HepG2 (cell line): ENCODE measurements at regions not wholly inside any gene's neighbourhood (a gene's known extent, or its start where the extent isn't known, plus 50 kb on each side); places are given as distances from the start of the nearest gene placed in this dataset.

Experiments used
- ATAC-seq: fragments of 200-7000 bp; cut with Tn5 transposase; 3 replicates; pipeline ENCODE4 v1.9.1; 2020; ENCODE audit warnings: mild to moderate bottlenecking, moderate library complexity
- BruUV-seq: library from RNA; stranded (reverse); fragments of 400-500 nt; replicated peaks from 2 replicates; lab custom pipeline; 2021; lab: Mats Ljungman, UMichigan
- CTCF ChIA-PET: fragments of 300-600 bp; formaldehyde crosslinking; extraction: SDS; loops from one replicate; lab custom pipeline; 2021; ENCODE audit warnings: low total read pairs, inconsistent platforms, low intra/inter-chr PET ratio; lab: Yijun Ruan, JAX
- POLR2A ChIA-PET: fragments of 350-600 bp; sonication (Branson Sonifier 250); formaldehyde crosslinking; loops from one replicate; lab custom pipeline; 2020; ENCODE audit warnings: antibody characterized with exemption, inconsistent platforms; lab: Yijun Ruan, JAX
- DNase-seq: peaks from one replicate; pipeline ENCODE4 v3.0.0-alpha.2; 2015; ENCODE audit warnings: low spot score
- FAIRE-seq: peaks from 3 replicates; lab custom pipeline; 2011; peaks lifted over from hg19 to GRCh38; lab: Jason Lieb, UNC
- H2AFZ ChIP-seq: one replicate; pipeline ENCODE4 v1.6.1; 2011; ENCODE audit warnings: low read length, inconsistent platforms
- H3K27ac ChIP-seq: fragments of 300-600 bp; 3 replicates; pipeline ENCODE4 v1.8.0; 2011; ENCODE audit warnings: mixed run types, mild to moderate bottlenecking, mixed read lengths, low read length, inconsistent platforms; ENCODE audit not compliant: insufficient read depth; ENCODE audit errors: extremely low read length
- H3K27me3 ChIP-seq, 2 experiments: fragments of 200-600 bp in 1 of 2; 2 replicates in 1 of 2; 3 replicates in 1 of 2; pipeline versions ENCODE4 v1.6.0 to v1.8.0; 2011; ENCODE audit warnings: low read length in 2 of 2, mild to moderate bottlenecking in 2 of 2, moderate library complexity in 2 of 2, inconsistent platforms in 1 of 2; ENCODE audit not compliant: insufficient read depth in 2 of 2, control insufficient read depth in 1 of 2
- H3K36me3 ChIP-seq, 2 experiments: fragments of 200-600 bp in 1 of 2; replicated peaks in 1 of 2; 2 replicates in 1 of 2; 3 replicates in 1 of 2; pipeline versions ENCODE4 v1.5.1 to v1.8.0; 2011; ENCODE audit warnings: low read length in 2 of 2, inconsistent platforms in 1 of 2; ENCODE audit not compliant: insufficient read depth in 2 of 2, control insufficient read depth in 1 of 2
- H3K4me1 ChIP-seq: 2 replicates; pipeline ENCODE4 v1.5.1; 2012; ENCODE audit warnings: low read length, inconsistent platforms; ENCODE audit not compliant: insufficient read depth
- H3K4me2 ChIP-seq: 2 replicates; pipeline ENCODE4 v1.6.0; 2011; ENCODE audit warnings: low read depth, low read length, inconsistent platforms
- H3K4me3 ChIP-seq, 3 experiments: fragments of 200-600 bp in 1 of 3; sonication (generic), shearing (Covaris generic) in 1 of 3; replicated peaks in 1 of 3; 2 replicates each; pipeline ENCODE4 v1.5.1; 2011 to 2016; ENCODE audit warnings: low read length in 3 of 3, inconsistent platforms in 2 of 3, low read depth in 2 of 3, mild to moderate bottlenecking in 2 of 3, control low read depth in 1 of 3, mixed read lengths in 1 of 3; ENCODE audit not compliant: insufficient read depth in 1 of 3
- H3K79me2 ChIP-seq: one replicate; pipeline ENCODE4 v1.6.1; 2011; ENCODE audit warnings: low read length, inconsistent platforms; ENCODE audit not compliant: insufficient read depth
- H3K9ac ChIP-seq: 2 replicates; pipeline ENCODE4 v1.6.0; 2011; ENCODE audit warnings: mild to moderate bottlenecking, low read depth, low read length, inconsistent platforms; ENCODE audit not compliant: insufficient read depth
- H3K9me3 ChIP-seq: 2 replicates; pipeline ENCODE4 v1.5.1; 2012; ENCODE audit warnings: mild to moderate bottlenecking, low read length
- H4K20me1 ChIP-seq: 2 replicates; pipeline ENCODE4 v1.6.0; 2011; ENCODE audit warnings: inconsistent platforms, mild to moderate bottlenecking, low read length, moderate library complexity; ENCODE audit not compliant: insufficient read depth
- CC2D1A ChIP-seq: sonication (generic); formaldehyde crosslinking; IDR thresholded peaks from 2 replicates; pipeline ENCODE4 v1.8.1; 2023; ENCODE audit warnings: mild to moderate bottlenecking, missing genetic modification reagents
- CCDC6 ChIP-seq: sonication (generic); formaldehyde crosslinking; IDR thresholded peaks from 2 replicates; pipeline ENCODE4 v1.8.1; 2022; ENCODE audit warnings: mild to moderate bottlenecking, missing genetic modification reagents, moderate library complexity
- HDAC1 ChIP-seq: sonication (generic); formaldehyde crosslinking; IDR thresholded peaks from 2 replicates; pipeline ENCODE4 v1.5.1; 2020; ENCODE audit warnings: mild to moderate bottlenecking, missing genetic modification reagents
- NFYB ChIP-seq: sonication (generic); formaldehyde crosslinking; IDR thresholded peaks from 2 replicates; pipeline ENCODE4 v1.4.0; 2020; ENCODE audit warnings: missing genetic modification reagents
- RARG ChIP-seq: sonication (generic); formaldehyde crosslinking; IDR thresholded peaks from 2 replicates; pipeline ENCODE4 v1.4.0; 2020; ENCODE audit warnings: low read depth, mild to moderate bottlenecking, missing genetic modification reagents
- RXRB ChIP-seq: IDR thresholded peaks from 2 replicates; pipeline ENCODE4 v1.6.1; 2016; ENCODE audit warnings: borderline replicate concordance, missing genetic modification reagents, missing compliant biosample characterization
- THAP11 ChIP-seq: IDR thresholded peaks from 2 replicates; pipeline ENCODE4 v1.6.1; 2016; ENCODE audit warnings: missing biosample characterization, missing genetic modification reagents
- WIZ ChIP-seq: sonication (generic); formaldehyde crosslinking; IDR thresholded peaks from 2 replicates; pipeline ENCODE4 v1.5.1; 2020; ENCODE audit warnings: mild to moderate bottlenecking, missing genetic modification reagents
- ZBTB33 ChIP-seq: sonication (generic); formaldehyde crosslinking; IDR thresholded peaks from 2 replicates; pipeline ENCODE4 v1.4.0; 2020; ENCODE audit warnings: missing genetic modification reagents
- ZNF256 ChIP-seq: sonication (generic); formaldehyde crosslinking; conservative IDR thresholded peaks from 2 replicates; pipeline ENCODE4 v1.4.0; 2020; ENCODE audit warnings: missing genetic modification reagents
- ZNF274 ChIP-seq: sonication (generic); formaldehyde crosslinking; IDR thresholded peaks from 2 replicates; pipeline ENCODE4 v1.5.1; 2020; ENCODE audit warnings: mild to moderate bottlenecking, missing genetic modification reagents
- ZNF441 ChIP-seq: sonication (generic); formaldehyde crosslinking; IDR thresholded peaks from 2 replicates; pipeline ENCODE4 v1.7.0; 2021; ENCODE audit warnings: missing genetic modification reagents, borderline replicate concordance
- ZNF563 ChIP-seq: sonication (generic); formaldehyde crosslinking; IDR thresholded peaks from 2 replicates; pipeline ENCODE4 v1.8.0; 2022; ENCODE audit warnings: mild to moderate bottlenecking, moderate library complexity, missing genetic modification reagents
- ZNF569 ChIP-seq: sonication (generic); formaldehyde crosslinking; IDR thresholded peaks from 2 replicates; pipeline ENCODE4 v1.5.0; 2020; ENCODE audit warnings: mild to moderate bottlenecking, missing genetic modification reagents, moderate library complexity, borderline replicate concordance
- WGBS: methylation state at CpG from one replicate; pipeline ENCODE4 v1.1.6; 2017; ENCODE audit warnings: low lambda C conversion rate; 5-methylcytosine and 5-hydroxymethylcytosine counted together
- in situ Hi-C: cut with HindIII; loops from 2 replicates; pipeline ENCODE4 v1.10.0; 2017; ENCODE audit warnings: low pct_unique_long_range_greater_than_20kb; ENCODE audit not compliant: extremely low pct_ligation_motif_present
- intact Hi-C: fragments of 100-400 bp; cut with micrococcal nuclease; formaldehyde crosslinking; loops from one replicate; pipeline ENCODE4 v1.10.0; 2022; ENCODE audit not compliant: unreplicated experiment
- TF ChIP-seq, protein P1 (sequence below): sonication (generic); formaldehyde crosslinking; IDR thresholded peaks from 2 replicates; pipeline ENCODE4 v1.4.0; 2020; ENCODE audit warnings: mild to moderate bottlenecking, missing genetic modification reagents
- TF ChIP-seq, protein P2 (sequence below): sonication (generic); formaldehyde crosslinking; IDR thresholded peaks from 2 replicates; pipeline ENCODE4 v1.4.0; 2020; ENCODE audit warnings: missing genetic modification reagents, mild to moderate bottlenecking, borderline replicate concordance
- TF ChIP-seq, protein P3 (sequence below): fragments of 450-650 bp; IDR thresholded peaks from 2 replicates; pipeline ENCODE4 v1.6.1; 2016

GRCh38 chr4:164039482-164039881 lies 545.0 kb downstream of the TMA16 start:
- Histone ChIP-seq H3K79me2 (no peaks in the 10 kb centered on the region), H3K4me3 (no peak overlapping the region), H3K4me2 (no peak overlapping the region), H3K4me1 (no peaks in the 10 kb centered on the region), H3K9me3 (peaks cover 23% of the 10 kb centered on the region), H3K9ac (no peak overlapping the region), H3K27ac (no peak overlapping the region), H3K36me3 (no peaks in the 10 kb centered on the region), H4K20me1 (no peaks in the 10 kb centered on the region), H3K27me3 (no peaks in the 10 kb centered on the region), H2AFZ (no peak overlapping the region)
- TF ChIP-seq, protein P1, sequence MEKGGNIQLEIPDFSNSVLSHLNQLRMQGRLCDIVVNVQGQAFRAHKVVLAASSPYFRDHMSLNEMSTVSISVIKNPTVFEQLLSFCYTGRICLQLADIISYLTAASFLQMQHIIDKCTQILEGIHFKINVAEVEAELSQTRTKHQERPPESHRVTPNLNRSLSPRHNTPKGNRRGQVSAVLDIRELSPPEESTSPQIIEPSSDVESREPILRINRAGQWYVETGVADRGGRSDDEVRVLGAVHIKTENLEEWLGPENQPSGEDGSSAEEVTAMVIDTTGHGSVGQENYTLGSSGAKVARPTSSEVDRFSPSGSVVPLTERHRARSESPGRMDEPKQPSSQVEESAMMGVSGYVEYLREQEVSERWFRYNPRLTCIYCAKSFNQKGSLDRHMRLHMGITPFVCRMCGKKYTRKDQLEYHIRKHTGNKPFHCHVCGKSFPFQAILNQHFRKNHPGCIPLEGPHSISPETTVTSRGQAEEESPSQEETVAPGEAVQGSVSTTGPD (CRISPR knock-in tag), result no peak
- TF ChIP-seq NFYB (CRISPR knock-in tag), result no peak
- TF ChIP-seq CCDC6 (CRISPR knock-in tag), result no peak
- TF ChIP-seq CC2D1A (CRISPR knock-in tag), result no peak
- no peak for TF ChIP-seq HDAC1 (CRISPR knock-in tag)
- no peak for TF ChIP-seq ZNF274
- TF ChIP-seq RXRB, result no peak
- TF ChIP-seq ZNF256 (CRISPR knock-in tag), result no peak
- TF ChIP-seq ZNF569 (CRISPR knock-in tag), result no peak
- no peak for TF ChIP-seq RARG
- TF ChIP-seq ZBTB33 (CRISPR knock-in tag), result no peak
- no peak for TF ChIP-seq ZNF563
- no peak for TF ChIP-seq ZNF441 (CRISPR knock-in tag)
- TF ChIP-seq THAP11 (CRISPR knock-in tag), result no peak
- TF ChIP-seq, protein P2, sequence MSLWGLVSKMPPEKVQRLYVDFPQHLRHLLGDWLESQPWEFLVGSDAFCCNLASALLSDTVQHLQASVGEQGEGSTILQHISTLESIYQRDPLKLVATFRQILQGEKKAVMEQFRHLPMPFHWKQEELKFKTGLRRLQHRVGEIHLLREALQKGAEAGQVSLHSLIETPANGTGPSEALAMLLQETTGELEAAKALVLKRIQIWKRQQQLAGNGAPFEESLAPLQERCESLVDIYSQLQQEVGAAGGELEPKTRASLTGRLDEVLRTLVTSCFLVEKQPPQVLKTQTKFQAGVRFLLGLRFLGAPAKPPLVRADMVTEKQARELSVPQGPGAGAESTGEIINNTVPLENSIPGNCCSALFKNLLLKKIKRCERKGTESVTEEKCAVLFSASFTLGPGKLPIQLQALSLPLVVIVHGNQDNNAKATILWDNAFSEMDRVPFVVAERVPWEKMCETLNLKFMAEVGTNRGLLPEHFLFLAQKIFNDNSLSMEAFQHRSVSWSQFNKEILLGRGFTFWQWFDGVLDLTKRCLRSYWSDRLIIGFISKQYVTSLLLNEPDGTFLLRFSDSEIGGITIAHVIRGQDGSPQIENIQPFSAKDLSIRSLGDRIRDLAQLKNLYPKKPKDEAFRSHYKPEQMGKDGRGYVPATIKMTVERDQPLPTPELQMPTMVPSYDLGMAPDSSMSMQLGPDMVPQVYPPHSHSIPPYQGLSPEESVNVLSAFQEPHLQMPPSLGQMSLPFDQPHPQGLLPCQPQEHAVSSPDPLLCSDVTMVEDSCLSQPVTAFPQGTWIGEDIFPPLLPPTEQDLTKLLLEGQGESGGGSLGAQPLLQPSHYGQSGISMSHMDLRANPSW, result no peak
- no peak for TF ChIP-seq WIZ (CRISPR knock-in tag)
- TF ChIP-seq, protein P3, sequence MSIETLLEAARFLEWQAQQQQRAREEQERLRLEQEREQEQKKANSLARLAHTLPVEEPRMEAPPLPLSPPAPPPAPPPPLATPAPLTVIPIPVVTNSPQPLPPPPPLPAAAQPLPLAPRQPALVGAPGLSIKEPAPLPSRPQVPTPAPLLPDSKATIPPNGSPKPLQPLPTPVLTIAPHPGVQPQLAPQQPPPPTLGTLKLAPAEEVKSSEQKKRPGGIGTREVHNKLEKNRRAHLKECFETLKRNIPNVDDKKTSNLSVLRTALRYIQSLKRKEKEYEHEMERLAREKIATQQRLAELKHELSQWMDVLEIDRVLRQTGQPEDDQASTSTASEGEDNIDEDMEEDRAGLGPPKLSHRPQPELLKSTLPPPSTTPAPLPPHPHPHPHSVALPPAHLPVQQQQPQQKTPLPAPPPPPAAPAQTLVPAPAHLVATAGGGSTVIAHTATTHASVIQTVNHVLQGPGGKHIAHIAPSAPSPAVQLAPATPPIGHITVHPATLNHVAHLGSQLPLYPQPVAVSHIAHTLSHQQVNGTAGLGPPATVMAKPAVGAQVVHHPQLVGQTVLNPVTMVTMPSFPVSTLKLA, result no peak
- no peak for FAIRE-seq
- intact Hi-C loops (no loop called here), in situ Hi-C loops (no loop called here)
- ChIA-PET POLR2A (no interaction called here), CTCF (no interaction called here)
- no peak for ATAC-seq
- DNase-seq, result no peak
- BruUV-seq, result no TSS peak
- WGBS, result 0% methylated on average over 1 of the region's 1 CpG
